MG63 (cell line): ENCODE measurements at regions not wholly inside any gene's neighbourhood (a gene's known extent, or its start where the extent isn't known, plus 50 kb on each side); places are given as distances from the start of the nearest gene placed in this dataset.

ENCODE experiments used
- DNase-seq: peaks from one replicate; pipeline ENCODE4 v3.0.0-alpha.2; 2020
- H3K27me3 ChIP-seq: fragments of 250-450 bp; sonication (Bioruptor Pico); 2 replicates; pipeline ENCODE4 v1.5.1; 2020; ENCODE audit warnings: mild to moderate bottlenecking, moderate library complexity
- H3K36me3 ChIP-seq: fragments of 250-450 bp; sonication (Bioruptor Pico); 2 replicates; pipeline ENCODE4 v1.5.1; 2020; ENCODE audit warnings: mild to moderate bottlenecking, moderate library complexity
- H3K4me3 ChIP-seq: fragments of 250-450 bp; sonication (Bioruptor Pico); 2 replicates; pipeline ENCODE4 v1.5.1; 2020; ENCODE audit warnings: mild to moderate bottlenecking, moderate library complexity
- H3K9me3 ChIP-seq: fragments of 250-450 bp; sonication (Bioruptor Pico); 2 replicates; pipeline ENCODE4 v1.5.1; 2020; ENCODE audit warnings: mild to moderate bottlenecking, moderate library complexity

DNA sequence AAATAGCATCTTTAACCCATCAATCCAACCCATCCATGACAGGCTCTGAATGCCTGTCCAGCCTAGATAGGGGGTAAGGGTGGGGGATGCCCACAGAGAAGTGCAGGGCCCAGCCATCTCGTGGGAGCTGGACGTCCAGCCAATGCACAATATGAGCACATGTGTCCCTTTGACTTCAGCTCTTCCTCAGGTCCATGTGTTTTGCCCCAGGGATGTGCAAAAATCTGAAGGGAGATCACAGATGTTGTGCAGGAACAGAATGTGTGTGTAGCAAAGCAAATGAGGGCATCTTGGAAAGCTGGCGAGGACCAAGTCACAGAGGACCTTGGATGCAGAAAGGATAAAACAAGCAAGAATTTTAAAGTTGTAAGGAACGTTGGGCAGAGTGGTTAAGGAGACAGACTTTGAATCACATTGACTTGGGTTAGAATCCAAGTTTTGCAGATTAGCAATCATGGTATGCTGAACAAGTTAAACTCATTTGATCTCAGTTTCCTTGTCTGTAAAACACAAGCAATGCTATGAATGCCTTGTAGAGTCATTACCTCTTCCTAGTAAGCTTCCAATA lies 104.5 kb downstream of the TTC32 start:
- H3K27me3 ChIP-seq = no peaks in the 10 kb centered on the region
- H3K36me3 ChIP-seq = no peaks in the 10 kb centered on the region
- DNase-seq = no peak
- H3K4me3 ChIP-seq = no peak overlapping the region
- no peaks in the 10 kb centered on the region for H3K9me3 ChIP-seq

DNA sequence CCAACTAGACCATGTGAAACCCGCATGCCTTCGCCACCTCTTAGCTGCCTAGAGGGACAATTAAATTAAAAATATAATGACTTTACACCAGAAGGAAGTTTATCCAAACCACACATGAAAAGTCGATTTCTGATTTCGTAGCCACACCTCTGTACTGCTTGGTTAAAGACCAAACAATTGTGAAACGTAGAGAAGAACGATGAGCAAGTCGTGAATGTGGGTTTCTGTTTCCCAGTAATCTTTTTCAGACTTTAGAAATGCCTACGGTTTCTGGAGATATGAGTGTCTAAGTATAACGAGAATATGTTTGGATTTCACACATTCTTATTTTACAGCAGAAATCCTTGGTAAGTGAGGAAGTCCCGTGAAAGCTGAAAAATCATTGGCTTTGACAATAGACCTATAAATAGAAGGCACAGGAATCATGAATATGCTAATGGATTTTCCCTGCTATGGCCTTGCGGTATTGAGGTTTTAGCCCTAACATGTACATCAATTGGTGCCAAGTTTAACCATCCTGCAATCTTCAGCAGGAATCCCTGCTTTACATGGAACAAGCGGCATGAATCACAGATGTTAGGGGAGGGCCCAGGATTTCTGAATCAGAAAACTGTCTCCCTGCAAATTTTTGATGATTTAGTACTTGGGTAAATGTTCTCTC lies 105.6 kb downstream of the TTC32 start:
- Histone ChIP-seq H3K4me3 (no peak overlapping the region), H3K9me3 (no peaks in the 10 kb centered on the region)
- DNase-seq = no peak

DNA sequence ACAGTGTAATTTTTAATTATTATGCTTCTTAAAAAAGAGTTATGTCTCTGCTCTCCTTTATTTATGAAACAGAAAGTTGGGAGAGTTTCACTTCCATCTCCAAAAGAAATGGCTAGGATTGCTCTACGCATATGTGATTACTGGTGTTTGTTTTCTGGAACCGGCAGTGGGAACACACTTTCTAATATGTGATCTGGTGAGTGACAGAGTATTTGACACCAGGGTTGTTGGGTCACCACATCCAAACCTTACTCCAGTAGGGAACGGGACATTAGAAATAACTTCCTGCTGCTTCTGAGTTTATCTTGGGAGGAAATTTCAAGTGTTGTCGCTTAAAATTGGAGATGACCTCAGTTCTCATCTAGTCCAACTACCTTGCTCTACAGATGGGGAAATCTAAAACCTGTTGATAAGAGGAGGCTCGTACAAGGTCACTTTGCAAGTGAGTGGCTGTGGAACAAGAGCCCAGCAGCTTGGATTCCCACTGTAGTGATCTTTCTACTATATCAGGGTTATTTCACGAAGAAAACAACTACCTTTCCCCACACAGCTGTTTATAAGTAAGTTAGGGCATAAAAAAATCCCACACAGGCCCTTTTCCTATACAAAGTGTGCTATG lies 108.5 kb downstream of the TTC32 start:
- H3K4me3 ChIP-seq = no peak overlapping the region
- H3K36me3 ChIP-seq = no peaks in the 10 kb centered on the region
- DNase-seq = no peak
- H3K27me3 ChIP-seq = no peaks in the 10 kb centered on the region
- no peaks in the 10 kb centered on the region for H3K9me3 ChIP-seq

More for the DNA sequence above, 105.6 kb downstream of the TTC32 start:
- Histone ChIP-seq H3K27me3 (no peaks in the 10 kb centered on the region), H3K36me3 (no peaks in the 10 kb centered on the region)

DNA sequence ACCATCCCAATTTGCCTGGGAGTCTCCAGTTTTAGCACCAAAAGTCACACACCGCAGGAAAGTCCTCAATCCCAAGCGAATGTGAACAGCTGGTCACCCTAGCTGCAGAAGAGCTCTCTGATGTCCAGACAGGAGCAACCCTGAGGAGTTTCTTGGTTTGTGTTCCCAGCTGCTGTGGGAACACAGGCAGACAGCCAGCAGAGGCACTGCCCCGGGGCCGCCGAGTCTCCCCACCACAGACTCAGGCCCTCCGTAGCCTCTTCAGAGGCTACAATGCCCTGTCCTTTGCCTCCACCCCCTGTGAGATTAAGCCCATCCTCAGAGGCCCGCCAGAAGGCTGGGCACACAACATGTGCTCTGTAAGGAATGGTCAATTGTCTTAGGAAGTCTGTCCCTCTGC lies 111.5 kb downstream of the TTC32 start:
- no peak for DNase-seq
- no peaks in the 10 kb centered on the region for H3K9me3 ChIP-seq

DNA sequence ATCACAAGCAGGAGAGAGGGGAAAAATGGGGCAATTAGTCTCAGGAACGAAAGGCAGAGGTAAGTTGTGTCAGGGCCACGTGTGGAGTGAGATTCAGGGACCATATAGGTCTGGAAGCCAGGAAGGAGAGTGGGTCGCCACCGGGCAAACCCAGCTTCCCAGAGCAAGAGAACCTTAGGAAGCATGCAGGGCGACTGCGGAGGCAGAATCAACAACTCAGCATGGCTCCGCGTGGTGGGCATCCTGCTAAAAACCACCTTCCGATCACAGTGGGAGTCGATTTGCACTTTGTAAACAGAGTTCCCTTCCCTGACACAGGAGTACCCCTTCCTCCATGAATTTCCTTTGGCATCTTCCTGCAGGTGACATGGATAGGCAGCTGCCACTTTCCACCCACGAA lies 114.6 kb downstream of the TTC32 start:
- Histone ChIP-seq H3K36me3 (no peaks in the 10 kb centered on the region), H3K9me3 (no peaks in the 10 kb centered on the region), H3K27me3 (no peaks in the 10 kb centered on the region), H3K4me3 (no peak overlapping the region)
- no peak for DNase-seq

More for the DNA sequence above, 111.5 kb downstream of the TTC32 start:
- H3K4me3 ChIP-seq = no peak overlapping the region
- no peaks in the 10 kb centered on the region for H3K36me3 ChIP-seq
- no peaks in the 10 kb centered on the region for H3K27me3 ChIP-seq

DNA sequence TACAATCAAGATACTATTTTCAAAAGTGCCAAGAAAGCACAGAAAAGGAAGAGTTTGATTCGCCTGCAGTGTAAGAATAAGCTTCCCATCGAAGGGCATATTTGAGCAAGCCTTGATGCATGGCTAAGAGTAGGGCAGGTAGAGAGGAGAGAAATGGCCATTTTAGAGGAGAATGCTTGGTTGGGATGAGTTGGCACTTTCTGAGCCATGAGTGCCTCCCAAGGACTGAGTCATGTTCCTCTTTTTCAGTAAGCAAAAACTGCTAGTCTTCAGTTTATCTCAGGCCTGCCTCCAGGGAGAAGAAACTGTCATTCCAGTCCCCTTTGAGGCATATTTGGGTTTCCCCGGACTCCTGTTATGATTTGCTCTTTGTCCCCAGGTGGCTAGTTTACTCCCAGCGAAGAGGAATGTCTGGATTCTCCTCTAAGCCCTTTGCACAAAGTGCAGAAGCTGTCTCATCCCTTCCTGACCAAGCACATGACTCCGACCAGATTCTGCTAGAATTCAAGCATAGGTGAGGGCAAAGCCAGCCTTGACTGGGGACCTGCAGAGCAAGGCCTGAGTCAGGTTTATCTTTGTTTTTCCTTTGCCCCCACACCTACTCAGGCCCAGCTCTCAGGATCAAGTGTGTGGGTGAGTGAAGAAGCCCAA lies 115.2 kb downstream of the TTC32 start:
- peak; percentile 47 for DNase-seq
- H3K27me3 ChIP-seq = no peaks in the 10 kb centered on the region
- H3K36me3 ChIP-seq = no peaks in the 10 kb centered on the region
- H3K9me3 ChIP-seq = no peaks in the 10 kb centered on the region
- H3K4me3 ChIP-seq = no peak overlapping the region

DNA sequence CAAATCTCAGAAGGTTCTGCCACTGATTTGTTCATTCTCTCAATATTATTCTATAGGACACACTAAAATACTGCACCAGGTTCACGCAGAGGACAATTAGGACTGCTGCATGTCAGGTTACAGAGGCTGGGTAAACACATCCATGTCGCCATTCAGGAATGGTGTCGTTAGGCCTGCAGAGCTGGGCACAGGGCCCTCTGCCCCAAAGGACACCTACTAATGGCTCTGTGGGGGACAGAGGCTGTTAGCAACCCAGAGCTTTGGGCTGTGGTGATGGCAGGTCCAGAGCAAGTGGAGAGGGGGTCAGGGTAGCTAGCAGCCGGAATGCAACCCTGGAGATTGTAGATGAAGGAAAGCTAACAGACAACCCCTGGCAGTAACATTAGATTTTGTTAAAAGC lies 115.9 kb downstream of the TTC32 start:
- H3K27me3 ChIP-seq = no peaks in the 10 kb centered on the region
- H3K4me3 ChIP-seq = no peak overlapping the region
- no peaks in the 10 kb centered on the region for H3K36me3 ChIP-seq
- H3K9me3 ChIP-seq = no peaks in the 10 kb centered on the region
- DNase-seq = no peak

DNA sequence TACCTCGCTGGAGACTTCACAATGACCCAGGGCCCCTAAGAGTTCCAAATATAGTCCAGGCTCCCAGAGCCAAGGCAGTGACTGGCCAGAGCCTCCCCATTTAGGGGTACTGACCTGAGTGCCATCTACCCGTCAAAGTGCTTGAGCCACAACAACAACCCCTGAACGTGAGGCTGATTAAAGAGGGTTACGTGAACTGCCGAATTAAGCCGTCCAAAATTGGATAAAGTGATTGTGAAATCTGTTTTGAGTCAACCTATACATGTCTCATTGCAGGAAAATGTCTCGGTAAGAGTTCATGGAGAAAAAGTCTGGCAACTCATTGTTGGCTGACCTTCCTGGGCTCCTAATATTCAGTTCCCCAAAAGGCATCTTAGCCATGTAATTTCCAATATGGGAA lies 116.3 kb downstream of the TTC32 start:
- DNase-seq = no peak
- no peaks in the 10 kb centered on the region for H3K9me3 ChIP-seq
- no peak overlapping the region for H3K4me3 ChIP-seq
- no peaks in the 10 kb centered on the region for H3K36me3 ChIP-seq
- H3K27me3 ChIP-seq = no peaks in the 10 kb centered on the region

DNA sequence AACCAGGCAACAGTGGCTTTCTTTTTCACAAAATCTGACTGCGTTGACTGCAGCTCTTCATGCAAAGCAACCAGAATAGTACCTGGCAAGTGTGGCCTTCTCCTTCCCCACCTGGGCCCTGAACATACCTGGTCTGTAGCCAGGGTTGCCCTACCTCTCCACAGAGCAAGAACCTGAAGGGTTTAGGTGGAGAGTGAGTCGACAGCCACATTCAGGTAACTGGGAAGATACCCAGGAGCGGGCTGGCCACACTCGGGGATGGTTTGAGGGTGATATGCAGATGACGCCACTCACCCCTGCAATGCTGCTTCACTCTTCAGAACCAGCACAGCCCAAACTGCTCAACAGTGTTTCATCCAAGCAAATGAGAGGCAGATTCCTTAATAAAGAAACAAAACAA lies 117.3 kb downstream of the TTC32 start:
- Histone ChIP-seq H3K9me3 (no peaks in the 10 kb centered on the region), H3K27me3 (no peaks in the 10 kb centered on the region), H3K4me3 (no peak overlapping the region), H3K36me3 (no peaks in the 10 kb centered on the region)
- no peak for DNase-seq

DNA sequence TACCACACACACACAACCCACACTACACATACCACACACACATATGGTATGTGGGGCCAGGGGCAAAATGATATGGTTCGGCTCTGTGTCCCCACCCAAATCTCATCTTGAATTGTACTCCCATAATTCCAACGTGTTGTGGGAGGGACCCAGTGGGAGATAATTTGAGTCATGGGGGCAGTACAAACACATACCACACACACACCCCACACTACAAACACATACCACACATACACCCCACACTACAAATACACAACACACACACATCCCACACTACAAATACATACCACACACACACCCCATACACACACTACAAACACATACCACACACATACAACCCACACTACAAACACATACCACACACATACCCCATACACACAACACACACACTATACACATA lies 117.8 kb downstream of the TTC32 start:
- DNase-seq = no peak
- Histone ChIP-seq H3K4me3 (no peak overlapping the region), H3K9me3 (no peaks in the 10 kb centered on the region), H3K36me3 (no peaks in the 10 kb centered on the region), H3K27me3 (no peaks in the 10 kb centered on the region)

DNA sequence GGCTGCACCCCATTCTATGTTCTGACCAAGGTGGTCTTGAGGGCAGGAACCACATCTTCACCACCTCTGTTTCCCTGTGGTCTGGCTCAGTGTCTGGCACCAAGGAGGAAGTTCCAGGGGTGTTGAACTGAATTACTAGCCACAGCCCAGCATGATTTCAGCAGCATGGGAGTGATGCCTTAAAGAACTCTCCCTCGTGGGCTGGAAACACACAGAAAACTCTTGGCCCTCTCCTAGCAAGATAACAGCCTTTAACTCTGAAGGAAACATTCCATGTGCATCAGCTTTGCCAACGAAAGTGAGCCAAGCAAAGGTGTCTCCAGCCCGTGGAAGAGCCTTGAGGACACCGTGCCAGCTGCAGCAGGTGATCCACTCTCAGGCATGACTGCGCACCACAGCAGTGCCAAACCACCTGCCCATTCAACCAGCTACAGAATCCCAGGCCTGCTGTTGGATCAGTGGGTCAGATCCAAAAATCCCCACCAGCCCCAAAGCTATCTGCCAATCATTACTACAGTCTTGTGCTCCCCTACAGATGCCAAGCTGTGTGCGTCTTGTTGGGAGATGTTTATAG lies 124.8 kb downstream of the TTC32 start:
- no peaks in the 10 kb centered on the region for H3K9me3 ChIP-seq
- no peak overlapping the region for H3K4me3 ChIP-seq
- DNase-seq = no peak
- H3K36me3 ChIP-seq = no peaks in the 10 kb centered on the region
- no peaks in the 10 kb centered on the region for H3K27me3 ChIP-seq

DNA sequence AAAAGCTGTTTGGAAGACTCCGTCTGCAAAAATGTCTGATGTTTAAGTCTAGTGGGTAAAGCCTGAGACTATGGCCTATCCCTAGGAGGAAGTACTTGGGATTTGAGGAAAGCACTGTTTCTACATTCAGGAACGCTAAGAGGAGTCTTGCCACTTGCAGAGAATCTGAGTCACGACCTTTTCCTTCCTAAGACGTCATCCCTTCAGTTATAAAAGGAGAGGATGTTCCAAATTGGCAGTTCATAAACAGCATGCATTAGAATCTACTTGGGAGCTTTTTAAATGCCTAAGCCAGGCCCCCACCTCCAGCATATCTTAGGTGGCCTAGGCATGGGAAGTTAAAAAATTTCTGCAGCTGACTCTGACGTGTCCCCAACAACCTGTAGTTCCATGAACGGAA lies 125.9 kb downstream of the TTC32 start:
- Histone ChIP-seq H3K36me3 (no peaks in the 10 kb centered on the region), H3K4me3 (no peak overlapping the region), H3K27me3 (no peaks in the 10 kb centered on the region), H3K9me3 (no peaks in the 10 kb centered on the region)
- no peak for DNase-seq

DNA sequence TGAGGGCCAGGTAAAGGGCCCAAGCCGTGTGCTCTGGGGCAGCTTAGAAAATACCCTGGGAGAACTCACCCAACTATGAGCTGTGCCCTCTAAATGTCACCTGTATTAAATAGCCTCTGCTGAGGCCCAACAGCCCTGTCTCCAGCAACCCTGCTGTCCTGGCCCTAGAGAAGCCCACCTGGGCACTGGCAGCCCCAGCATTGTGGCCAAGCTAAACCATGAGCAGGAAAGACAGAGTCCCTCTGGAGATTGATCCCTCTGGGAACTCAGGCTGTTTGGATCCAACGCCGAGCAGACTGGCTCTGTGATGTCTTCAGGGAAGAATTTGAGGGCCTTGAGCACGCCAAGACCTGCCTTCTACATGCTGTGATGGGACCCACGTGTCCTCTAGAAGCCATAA lies 126.5 kb downstream of the TTC32 start:
- Histone ChIP-seq H3K4me3 (no peak overlapping the region), H3K27me3 (no peaks in the 10 kb centered on the region), H3K36me3 (no peaks in the 10 kb centered on the region), H3K9me3 (no peaks in the 10 kb centered on the region)
- no peak for DNase-seq

DNA sequence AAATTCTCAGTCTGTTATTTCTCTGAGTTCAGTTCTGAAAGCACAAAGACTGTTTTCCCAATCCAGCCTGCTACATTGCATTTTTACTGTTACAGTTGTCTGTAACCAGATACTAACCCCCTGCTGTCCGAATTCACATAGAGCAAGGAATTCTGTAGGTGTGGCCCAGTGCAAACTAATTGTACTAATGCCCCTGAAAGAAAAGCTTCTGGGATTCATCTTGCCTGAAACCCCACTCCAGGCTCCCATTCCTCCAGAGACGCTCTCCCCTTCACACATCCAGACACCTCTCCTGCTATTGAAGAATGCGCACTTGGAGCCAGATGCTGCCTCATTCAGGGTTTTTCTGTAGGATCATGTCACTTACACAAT lies 127.0 kb downstream of the TTC32 start:
- Histone ChIP-seq H3K36me3 (no peaks in the 10 kb centered on the region), H3K4me3 (no peak overlapping the region), H3K9me3 (no peaks in the 10 kb centered on the region), H3K27me3 (no peaks in the 10 kb centered on the region)
- no peak for DNase-seq

DNA sequence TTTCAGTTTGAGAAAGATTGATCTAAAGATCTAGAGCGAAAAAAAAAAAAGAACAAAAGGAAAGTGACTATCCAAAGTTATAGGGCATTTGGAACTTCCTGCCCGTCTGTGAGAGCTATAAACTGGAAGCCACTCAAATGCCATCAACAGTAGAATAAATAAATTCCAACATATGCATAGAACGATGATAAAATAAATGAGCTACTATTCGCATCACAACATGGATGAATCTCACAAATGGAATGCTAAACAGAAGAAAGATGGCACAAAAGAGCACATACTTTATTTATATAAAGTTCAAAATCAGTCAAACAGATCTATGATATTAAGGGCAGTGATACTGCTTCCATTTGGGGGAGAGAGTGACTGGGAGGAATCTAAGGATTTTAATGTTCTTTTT lies 128.8 kb downstream of the TTC32 start:
- Histone ChIP-seq H3K36me3 (no peaks in the 10 kb centered on the region), H3K4me3 (no peak overlapping the region), H3K9me3 (0 out of 2 replicates have a peak, but pooled peaks cover 3% of the 10 kb centered on the region), H3K27me3 (no peaks in the 10 kb centered on the region)
- no peak for DNase-seq

DNA sequence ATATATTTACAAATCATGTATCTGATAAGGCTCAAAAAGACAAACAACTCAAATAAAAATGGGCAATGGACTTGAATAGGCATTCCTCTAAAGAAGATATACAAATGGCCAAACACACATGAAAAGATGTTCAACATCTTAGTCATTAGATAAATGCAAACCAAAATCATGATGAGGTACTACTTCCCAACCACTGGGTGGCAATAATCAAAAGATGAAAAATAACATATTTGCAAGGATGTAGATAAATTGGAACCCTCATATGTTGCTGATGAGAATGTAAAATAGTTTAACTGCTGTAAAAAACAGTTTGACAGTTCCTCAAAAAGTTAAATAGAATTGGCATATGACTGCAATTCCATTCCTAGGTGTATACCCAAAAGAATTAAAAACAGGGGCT lies 132.3 kb downstream of the TTC32 start:
- no peaks in the 10 kb centered on the region for H3K27me3 ChIP-seq
- DNase-seq = no peak
- no peaks in the 10 kb centered on the region for H3K36me3 ChIP-seq
- H3K4me3 ChIP-seq = no peak overlapping the region
- H3K9me3 ChIP-seq = 0 out of 2 replicates have a peak, but pooled peaks cover 10% of the 10 kb centered on the region

DNA sequence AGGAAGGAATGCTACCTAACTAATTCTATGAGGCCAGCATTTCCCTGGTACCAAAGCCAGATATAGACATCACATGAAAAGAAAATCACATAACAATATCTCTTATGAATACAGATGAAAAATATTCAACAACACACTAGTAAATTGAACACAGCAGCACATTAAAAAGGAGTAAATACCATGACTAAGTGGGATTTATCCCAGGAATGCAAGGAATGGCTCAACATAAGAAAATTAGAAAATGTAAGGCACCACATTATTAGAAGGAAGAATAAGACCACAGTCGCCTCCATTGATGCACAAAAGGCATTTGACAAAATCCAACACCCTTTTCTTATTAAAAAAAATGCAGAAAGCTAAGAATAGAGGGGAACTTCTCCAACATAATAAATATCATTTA lies 133.9 kb downstream of the TTC32 start:
- Histone ChIP-seq H3K27me3 (no peaks in the 10 kb centered on the region), H3K4me3 (no peak overlapping the region), H3K9me3 (0 out of 2 replicates have a peak, but pooled peaks cover 10% of the 10 kb centered on the region), H3K36me3 (no peaks in the 10 kb centered on the region)
- no peak for DNase-seq
